ENCODE measurements at regions not wholly inside any gene's neighbourhood (a gene's known extent, or its start where the extent isn't known, plus 50 kb on each side); places are given as distances from the start of the nearest gene placed in this dataset.
A peak's percentile ranks its signal among the peaks of the same experiment; 100 is the strongest.

DNA sequence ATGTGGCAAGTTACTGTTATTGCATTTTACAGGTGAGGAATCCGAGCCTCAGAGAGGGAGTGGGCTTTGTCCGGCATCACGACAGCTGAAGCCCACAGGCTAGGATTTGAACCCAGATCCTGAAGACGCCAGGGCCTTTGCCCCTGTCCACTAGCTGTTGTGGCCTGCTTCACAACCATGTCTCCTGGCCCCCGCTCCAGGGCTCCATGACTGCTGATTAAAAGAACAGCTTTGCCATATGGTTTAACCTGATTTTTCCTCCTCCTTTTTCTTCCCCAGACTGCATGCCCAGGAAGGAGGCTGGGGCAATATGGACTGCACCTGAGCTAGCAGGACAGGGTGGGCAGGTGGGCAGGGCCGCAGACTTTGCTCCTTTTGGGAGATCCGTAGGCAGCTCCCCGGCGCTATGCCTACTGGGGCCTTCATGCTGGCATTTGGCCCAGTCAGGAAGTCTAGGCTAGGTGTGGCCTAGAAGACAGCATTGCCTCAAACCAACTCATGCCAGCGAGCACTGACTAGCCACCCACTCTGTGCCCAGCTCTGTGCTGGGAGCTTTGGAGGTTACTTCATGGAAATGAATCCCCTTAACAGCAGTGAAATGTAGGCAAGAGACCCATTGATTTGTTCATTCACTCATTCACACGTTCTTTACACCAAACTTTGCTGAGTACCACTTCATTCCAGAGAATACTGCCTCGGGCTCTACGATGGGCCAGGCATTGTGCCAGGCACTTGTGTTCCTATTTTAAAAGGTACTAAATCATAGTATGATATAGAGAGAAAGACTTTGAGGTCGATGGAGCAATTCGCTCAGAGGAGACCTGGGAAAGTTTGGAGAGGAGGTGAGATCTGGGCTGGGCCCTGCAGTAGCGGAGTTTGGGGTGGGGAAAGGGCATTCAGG lies 94.3 kb upstream of the CPEB4 start:
- DNase-seq (ENCODE audit: low read depth, low spot score), result no peak
- H3K27ac ChIP-seq, result peak overlapping the region; percentile 52

DNA sequence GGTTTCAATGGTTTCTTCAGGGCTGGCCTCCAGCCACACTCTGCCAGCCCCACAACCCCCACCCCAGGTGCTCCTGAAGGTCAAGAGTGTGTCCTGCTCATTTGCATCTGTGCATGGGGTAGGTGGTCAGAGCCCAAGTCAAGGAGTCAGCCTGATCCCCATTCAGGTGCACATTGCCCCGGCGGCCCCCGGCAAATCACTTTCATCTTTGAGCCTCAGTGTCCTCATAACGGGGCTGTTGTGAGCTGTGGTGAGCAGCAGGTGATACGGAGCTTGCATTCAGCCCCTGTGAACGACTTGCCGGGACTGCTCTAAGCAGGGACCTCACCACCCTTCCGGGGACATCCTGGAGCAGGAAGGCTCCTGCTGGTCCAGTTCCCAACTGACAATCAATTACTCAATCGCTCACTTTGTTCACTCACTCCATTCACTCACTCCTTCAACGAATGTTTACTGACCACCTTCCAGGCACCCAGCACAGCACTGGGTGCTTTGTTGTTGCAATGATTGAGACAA lies 93.2 kb upstream of the CPEB4 start:
- DNase-seq (ENCODE audit: low read depth, low spot score), result no peak
- H3K27ac ChIP-seq, result peak overlapping the region; percentile 52

DNA sequence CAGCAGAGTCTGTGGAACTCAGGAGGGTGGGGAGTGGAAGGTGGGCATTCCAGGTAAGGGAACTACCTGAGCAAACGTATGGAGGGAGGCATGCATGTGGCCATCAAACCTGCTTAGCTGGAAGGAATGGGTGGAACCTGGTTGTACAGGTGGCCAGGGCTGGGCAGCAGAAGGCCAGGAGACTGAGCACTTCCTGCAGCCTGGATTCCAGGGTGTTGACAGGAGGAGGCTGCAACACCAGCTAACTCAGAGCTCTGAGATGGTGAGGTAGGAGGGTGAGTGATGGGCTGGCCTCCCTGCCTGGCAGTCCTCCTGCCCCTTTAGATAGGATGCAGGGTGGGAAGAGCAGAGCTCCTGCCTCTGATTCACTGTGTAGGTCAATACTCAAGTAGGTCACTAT lies 92.5 kb upstream of the CPEB4 start:
- H3K27ac ChIP-seq, result peak overlapping the region; percentile 52
- no peak for DNase-seq (ENCODE audit: low read depth, low spot score)

DNA sequence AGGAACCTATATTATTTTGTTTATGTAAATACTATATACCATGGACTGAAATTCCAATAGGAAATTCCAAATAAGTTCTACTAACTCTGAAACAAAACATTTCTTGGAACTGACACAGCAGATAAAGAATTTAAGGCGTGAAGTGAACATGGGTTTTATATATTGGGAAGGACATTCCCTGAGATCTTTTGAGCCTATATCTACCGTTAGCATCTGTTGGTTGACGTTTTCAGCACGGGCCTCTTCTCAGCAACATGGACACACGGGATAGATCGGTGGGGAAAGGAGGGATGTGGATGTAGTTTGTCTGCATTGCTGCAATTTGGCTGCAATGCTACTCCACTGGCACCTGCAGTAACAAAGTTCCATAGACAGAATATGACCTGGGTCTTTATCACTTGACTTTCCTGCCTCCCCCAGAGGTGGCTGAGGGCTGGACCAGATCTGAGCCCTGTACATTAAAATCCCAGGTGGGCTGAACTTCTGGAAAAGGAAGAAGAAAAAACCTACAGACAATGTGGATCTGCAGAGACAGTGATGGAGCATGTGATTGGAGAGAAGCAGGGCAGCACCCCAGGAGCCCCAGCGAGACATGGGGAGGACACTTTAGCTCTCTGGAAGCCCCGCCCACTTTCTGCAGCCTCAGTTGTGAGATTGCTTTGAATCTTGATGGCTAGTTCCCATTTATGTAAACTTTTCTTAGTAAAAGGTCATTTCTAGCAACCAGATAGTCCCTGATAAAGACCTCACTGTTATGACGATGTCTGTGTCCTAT lies 91.2 kb upstream of the CPEB4 start:
- no peak for DNase-seq (ENCODE audit: low read depth, low spot score)
- no peak overlapping the region for H3K27ac ChIP-seq

DNA sequence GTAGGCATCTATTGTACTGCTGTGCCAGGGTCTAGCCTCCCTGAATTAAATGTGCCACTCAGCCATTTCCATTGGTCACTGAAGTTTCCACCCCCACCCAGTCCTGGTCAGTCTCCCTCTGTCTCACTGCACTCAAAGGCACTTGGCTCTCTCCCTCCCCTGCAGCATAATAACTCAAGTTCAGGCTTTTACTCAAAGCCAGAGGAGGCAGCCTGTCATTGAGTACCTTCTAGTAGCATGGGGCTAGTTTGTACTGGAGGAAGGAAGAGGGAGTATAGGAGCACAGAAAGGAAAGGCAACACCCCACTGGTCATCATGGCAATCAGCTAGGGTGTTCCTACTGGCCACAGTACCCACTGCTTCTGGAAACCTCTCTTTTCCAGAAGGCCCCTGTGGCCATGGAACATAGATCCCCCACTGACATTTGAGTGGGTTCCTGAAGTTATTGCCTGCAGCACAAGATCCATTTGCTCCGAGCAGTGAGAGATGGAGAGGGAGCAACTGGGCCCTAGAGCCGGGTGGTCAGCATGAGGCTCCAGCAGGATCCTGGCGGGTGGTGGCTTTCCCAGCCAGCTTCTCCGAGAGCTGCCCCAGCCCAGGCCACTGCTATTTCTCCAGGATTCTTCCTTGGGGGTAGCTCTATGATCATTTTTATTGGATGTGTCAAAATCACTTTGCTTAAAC lies 89.9 kb upstream of the CPEB4 start:
- no peak for DNase-seq (ENCODE audit: low read depth, low spot score)
- H3K27ac ChIP-seq, result no peak overlapping the region

DNA sequence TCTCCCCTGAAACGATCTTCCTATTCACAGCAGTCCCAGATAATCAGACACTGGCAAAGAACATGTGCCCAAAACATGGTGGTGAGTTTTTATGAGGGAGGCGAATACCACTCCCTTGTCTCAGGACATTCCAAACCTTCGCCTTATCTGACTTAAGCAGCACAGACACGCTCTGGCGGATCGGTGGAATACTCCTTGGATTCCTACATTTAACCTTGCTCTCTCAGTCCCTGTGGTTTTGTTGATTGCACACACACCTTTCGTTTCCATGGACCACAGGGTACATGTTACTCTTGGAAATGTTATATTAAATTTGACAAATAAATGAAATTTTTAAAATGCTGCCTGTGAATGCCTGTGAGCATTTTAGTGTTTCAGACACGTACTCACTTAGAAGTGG lies 87.8 kb upstream of the CPEB4 start:
- H3K27ac ChIP-seq, result no peak overlapping the region
- DNase-seq (ENCODE audit: low read depth, low spot score), result no peak

- H3K27ac ChIP-seq, result no peak overlapping the region
- DNase-seq (ENCODE audit: low read depth, low spot score), result no peak
These were observed 87.1 kb upstream of the CPEB4 start for GRCh38 chr5:173801006-173801405.

DNA sequence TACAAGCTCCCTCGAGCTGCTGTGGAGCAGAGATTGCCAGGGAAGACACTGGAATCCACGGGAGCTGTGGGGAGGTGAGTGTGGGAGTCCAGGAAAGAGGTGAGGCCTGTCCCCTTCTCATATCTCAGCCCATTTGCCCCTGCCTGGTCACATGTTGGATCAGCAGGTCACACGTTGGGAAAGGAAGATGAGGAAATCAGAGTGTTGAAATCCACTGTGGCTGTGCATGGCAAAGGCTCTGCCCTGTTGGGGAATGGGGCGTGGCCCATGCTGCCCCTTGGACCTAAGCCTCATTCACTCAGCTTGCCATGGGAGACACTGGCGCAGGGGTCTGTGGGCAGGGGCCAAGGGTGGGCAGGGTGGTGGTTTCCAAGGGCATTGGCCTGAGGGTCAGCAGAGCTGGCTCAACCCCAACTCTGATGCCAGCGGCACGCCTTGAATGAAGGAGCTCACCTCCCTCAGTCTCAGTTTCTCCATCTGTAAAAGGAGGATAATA lies 85.4 kb upstream of the CPEB4 start:
- DNase-seq (ENCODE audit: low read depth, low spot score), result no peak
- no peak overlapping the region for H3K27ac ChIP-seq

DNA sequence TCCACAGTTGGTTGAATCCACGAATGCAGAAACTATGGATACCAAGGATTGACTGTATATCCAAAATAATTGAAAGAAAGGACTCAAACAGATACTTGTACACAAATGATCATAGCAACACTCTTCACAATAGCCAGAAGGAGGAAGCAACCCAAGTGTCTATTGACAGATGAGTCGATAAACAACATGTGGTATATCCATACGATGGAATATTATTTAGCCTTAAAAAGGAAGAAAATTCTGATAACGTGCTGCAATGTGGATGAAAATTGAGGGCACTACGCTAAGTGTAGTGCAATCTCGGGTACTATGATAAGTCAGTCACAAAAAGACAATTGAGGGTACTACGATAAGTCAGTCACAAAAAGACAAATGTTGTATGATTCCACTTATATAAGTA lies 83.6 kb upstream of the CPEB4 start:
- no peak for DNase-seq (ENCODE audit: low read depth, low spot score)

DNA sequence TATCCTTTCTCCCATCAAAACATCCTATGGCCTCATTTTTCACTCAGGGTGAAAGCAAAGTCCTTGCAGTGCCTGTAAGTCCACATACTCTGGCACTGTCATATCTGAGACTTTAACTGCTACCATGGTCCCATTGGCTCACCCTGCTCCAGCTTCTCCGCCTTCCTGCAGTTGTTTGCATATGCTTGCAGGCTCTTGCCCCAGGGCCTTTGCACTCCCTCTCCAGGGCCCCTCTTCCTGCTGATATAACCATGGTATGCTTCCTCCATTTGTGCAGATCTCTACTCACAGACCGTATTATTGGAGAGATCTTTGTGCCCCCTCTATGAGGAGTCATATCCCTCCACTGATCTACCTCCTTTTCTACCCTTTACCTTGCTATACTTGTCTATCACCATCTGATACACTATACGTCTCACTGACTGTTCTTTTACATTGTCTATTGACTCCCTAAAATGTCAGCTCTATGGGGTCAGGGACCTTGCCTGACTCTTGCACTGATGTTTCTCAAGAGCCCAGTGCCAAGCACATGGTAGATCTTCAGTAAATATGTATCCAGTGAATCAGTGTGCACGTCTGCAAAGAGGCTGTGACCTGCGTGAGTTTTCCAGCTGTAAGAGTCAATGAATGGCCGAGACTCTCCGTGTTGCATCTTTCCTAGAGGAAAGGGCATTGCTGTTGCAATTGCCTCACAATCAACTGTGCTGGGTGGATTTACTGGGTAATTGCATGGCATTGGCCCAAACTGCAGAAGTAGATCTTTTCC lies 81.7 kb upstream of the CPEB4 start:
- no peak for DNase-seq (ENCODE audit: low read depth, low spot score)
- H3K27ac ChIP-seq, result no peak overlapping the region

More for the DNA sequence above, 83.6 kb upstream of the CPEB4 start:
- H3K27ac ChIP-seq, result no peak overlapping the region

- H3K27ac ChIP-seq, result no peak overlapping the region
- DNase-seq (ENCODE audit: low read depth, low spot score), result no peak
These were observed 80.9 kb upstream of the CPEB4 start for GRCh38 chr5:173807181-173807655.

DNA sequence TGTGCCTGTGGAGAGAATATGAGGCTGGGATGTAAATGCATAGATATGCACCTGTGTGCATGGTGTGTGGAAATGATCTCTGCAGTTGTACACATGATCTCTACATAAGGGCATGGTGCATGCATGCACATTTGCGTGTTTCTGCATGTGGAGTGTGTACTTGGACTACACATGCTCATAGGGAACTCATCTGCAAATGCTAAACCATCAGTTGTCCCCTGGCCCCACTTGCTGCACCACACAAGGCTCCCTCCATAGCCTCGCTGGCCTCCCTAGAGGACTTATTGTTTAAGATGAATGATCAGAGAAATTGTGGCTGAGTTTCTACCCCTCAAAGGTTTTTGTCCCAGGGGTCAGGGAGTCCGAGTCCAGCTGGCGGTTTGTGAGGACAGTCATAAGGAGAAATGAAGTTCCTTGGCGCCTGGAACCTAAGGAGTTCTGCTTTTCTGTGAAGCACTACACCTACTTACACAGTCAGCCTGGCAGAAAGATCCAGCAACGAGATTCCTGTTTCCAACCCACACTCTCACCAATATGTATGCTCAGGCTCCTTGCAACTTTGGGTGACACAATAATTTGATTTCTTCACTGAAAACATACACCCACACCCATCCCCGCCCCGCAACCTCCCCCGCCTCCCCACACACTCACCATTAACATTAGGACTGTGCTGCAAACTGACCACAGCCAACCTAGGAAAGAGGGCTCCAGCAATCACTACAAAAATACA lies 79.9 kb upstream of the CPEB4 start:
- H3K27ac ChIP-seq, result no peak overlapping the region
- DNase-seq (ENCODE audit: low read depth, low spot score), result no peak

- H3K27ac ChIP-seq, result no peak overlapping the region
- no peak for DNase-seq (ENCODE audit: low read depth, low spot score)
These were observed 79.1 kb upstream of the CPEB4 start for GRCh38 chr5:173809014-173809413.

- DNase-seq (ENCODE audit: low read depth, low spot score), result no peak
- no peak overlapping the region for H3K27ac ChIP-seq
These were observed 75.2 kb upstream of the CPEB4 start for GRCh38 chr5:173812811-173813550.

DNA sequence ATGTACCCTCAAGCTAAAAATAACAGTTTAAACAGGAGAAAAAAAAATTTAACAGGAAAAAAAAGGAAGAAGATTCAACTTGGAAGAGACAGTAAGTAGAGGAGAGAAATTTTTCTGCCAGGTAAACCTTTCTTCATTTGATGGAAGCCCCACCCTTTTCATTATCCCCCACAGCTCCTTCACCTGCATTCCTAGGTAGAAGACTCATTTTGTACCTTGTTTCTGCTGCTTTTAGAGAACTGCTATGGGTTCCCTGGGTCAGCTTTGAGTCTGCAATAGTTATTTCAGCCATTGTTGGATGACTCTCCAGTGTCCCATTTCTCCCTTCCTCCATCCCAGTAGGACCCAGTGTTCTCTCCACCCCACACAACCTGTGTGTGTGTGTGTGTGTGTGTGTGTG lies 74.1 kb upstream of the CPEB4 start:
- no peak for DNase-seq (ENCODE audit: low read depth, low spot score)
- H3K27ac ChIP-seq, result no peak overlapping the region

DNA sequence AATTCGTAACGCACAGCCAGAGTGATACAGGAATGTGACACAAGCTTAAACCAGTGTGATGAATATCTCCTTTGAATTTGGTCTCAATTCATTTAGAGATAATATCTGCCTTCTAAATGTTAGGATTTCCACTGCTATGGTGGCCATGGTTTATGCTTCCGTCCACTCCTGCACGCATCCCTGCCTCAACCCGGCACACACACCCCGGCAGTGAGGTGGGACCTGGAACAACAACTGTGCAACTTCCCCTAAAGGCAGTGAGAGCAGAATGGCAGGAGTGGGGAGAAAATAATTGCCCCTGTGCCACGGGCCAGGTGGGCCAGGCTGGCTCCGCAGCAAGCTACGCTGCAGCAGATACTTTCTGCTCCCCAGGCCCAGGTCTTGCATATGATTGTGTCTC lies 72.6 kb upstream of the CPEB4 start:
- DNase-seq (ENCODE audit: low read depth, low spot score), result no peak

DNA sequence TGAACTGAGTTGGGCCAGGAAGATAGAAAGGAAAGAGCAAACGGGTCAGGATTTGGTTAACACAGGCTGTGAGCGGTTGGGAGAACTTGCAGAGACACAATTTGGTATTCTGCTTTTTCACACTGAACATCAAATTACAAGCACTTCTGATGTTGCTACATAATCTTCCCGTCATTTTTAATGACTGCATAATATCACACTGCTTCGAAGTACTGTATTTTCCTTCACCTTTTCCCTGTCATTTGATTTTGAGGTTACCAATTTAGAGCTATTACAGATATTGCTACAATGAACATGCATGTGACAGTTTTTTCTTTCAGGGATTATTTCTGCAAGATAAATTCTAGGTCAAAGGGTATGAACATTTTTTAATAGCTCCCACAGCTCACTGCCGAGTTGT lies 71.4 kb upstream of the CPEB4 start:
- H3K27ac ChIP-seq, result no peak overlapping the region
- DNase-seq (ENCODE audit: low read depth, low spot score), result no peak

More for the DNA sequence above, 72.6 kb upstream of the CPEB4 start:
- H3K27ac ChIP-seq, result no peak overlapping the region

GRCh38 chr5:173817561-173817960 lies 70.6 kb upstream of the CPEB4 start:
- no peak for DNase-seq (ENCODE audit: low read depth, low spot score)
- H3K27ac ChIP-seq, result no peak overlapping the region

Data from epithelial cell of prostate (primary cell).